ENCODE measurements at regions not wholly inside any gene's neighbourhood (a gene's known extent, or its start where the extent isn't known, plus 50 kb on each side); places are given as distances from the start of the nearest gene placed in this dataset.

DNA sequence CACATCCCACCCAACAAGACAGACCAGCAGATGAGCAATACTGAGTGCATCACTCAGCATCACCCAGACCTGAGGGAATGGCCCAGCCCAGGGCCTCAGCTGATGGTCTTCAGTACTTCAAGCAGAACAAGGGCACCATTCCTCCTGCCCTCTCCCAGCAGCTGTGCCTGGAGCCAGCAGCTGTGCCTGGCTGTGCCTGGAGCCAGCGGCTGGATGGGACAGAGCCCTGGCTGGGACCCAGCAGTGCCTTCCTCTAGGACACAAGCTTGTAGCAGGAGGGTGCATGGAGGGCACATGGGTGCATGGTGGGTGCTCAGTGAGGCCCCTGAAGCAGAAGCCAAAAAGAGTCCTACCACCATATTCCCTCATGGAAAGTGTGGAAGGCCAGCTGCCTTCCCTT lies 583.8 kb downstream of the NPHP4 start:
- Histone ChIP-seq H3K4me2 (ENCODE audit: insufficient read depth, low read length) (no peak overlapping the region), H4K20me1 (ENCODE audit: insufficient read depth, low read length) (no peaks in the 10 kb centered on the region), H3K79me2 (ENCODE audit: insufficient read depth, low read length) (no peaks in the 10 kb centered on the region), H3K9ac (ENCODE audit: low read depth, low read length) (no peak overlapping the region), H2AFZ (ENCODE audit: low read depth, low read length) (no peak overlapping the region), H3K27me3 (ENCODE audit: insufficient read depth, low read length, poor library complexity) (no peaks in the 10 kb centered on the region), H3K27ac (ENCODE audit: low read length) (no peak overlapping the region), H3K36me3 (ENCODE audit: insufficient read depth, low read length) (no peaks in the 10 kb centered on the region), H3K4me1 (ENCODE audit: insufficient read depth, low read length) (no peaks in the 10 kb centered on the region), H3K4me3 (ENCODE audit: low read depth in 1 of 2, low read length in 2 of 2) (no peak overlapping the region), H3K9me3 (ENCODE audit: insufficient read depth, low read length, severe bottlenecking) (no peaks in the 10 kb centered on the region)
- DNase-seq (no peak), ATAC-seq (ENCODE audit: insufficient read depth, low read depth) (no peak)
- TF ChIP-seq, protein P1, sequence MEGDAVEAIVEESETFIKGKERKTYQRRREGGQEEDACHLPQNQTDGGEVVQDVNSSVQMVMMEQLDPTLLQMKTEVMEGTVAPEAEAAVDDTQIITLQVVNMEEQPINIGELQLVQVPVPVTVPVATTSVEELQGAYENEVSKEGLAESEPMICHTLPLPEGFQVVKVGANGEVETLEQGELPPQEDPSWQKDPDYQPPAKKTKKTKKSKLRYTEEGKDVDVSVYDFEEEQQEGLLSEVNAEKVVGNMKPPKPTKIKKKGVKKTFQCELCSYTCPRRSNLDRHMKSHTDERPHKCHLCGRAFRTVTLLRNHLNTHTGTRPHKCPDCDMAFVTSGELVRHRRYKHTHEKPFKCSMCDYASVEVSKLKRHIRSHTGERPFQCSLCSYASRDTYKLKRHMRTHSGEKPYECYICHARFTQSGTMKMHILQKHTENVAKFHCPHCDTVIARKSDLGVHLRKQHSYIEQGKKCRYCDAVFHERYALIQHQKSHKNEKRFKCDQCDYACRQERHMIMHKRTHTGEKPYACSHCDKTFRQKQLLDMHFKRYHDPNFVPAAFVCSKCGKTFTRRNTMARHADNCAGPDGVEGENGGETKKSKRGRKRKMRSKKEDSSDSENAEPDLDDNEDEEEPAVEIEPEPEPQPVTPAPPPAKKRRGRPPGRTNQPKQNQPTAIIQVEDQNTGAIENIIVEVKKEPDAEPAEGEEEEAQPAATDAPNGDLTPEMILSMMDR (IDR thresholded peaks at IDR 0.05; ENCODE audit: borderline replicate concordance, extremely low read depth, low read length, poor library complexity, severe bottlenecking): no peak
- TF ChIP-seq EZH2 (IDR thresholded peaks at IDR 0.05; ENCODE audit: borderline replicate concordance, low read depth, low read length, severe bottlenecking): no peak

DNA sequence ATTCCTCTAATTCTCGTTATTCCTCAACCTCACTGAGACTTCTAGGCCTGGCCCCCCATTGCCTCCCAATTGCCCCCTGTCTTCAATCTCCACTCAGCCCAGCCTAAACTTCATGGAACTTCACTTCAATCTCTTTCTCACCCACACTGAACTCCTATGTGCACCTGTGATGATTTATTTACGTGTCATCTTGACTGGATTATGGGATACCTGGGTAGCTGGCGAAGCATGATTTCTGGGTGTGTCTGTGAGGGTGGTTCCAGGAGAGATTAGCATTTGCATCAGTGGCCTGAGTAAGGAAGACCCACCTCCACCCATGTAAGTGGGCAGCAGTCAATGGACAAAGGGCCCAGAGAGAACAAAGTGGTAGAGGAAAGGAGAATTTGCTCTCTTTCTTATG lies 587.0 kb downstream of the NPHP4 start:
- no peak overlapping the region for H3K4me3 ChIP-seq (ENCODE audit: low read depth in 1 of 2, low read length in 2 of 2)
- H3K27ac ChIP-seq (ENCODE audit: low read length): no peak overlapping the region
- TF ChIP-seq, protein P1 (IDR thresholded peaks at IDR 0.05; ENCODE audit: borderline replicate concordance, extremely low read depth, low read length, poor library complexity, severe bottlenecking): no peak
- no peak for TF ChIP-seq EZH2 (IDR thresholded peaks at IDR 0.05; ENCODE audit: borderline replicate concordance, low read depth, low read length, severe bottlenecking)
- no peaks in the 10 kb centered on the region for H3K27me3 ChIP-seq (ENCODE audit: insufficient read depth, low read length, poor library complexity)
- DNase-seq: no peak
- H3K9ac ChIP-seq (ENCODE audit: low read depth, low read length): no peak overlapping the region
- H3K79me2 ChIP-seq (ENCODE audit: insufficient read depth, low read length): no peaks in the 10 kb centered on the region
- H3K9me3 ChIP-seq (ENCODE audit: insufficient read depth, low read length, severe bottlenecking): no peaks in the 10 kb centered on the region
- no peak for ATAC-seq (ENCODE audit: insufficient read depth, low read depth)
- no peak overlapping the region for H3K4me2 ChIP-seq (ENCODE audit: insufficient read depth, low read length)
- H4K20me1 ChIP-seq (ENCODE audit: insufficient read depth, low read length): no peaks in the 10 kb centered on the region
- H2AFZ ChIP-seq (ENCODE audit: low read depth, low read length): no peak overlapping the region
- H3K4me1 ChIP-seq (ENCODE audit: insufficient read depth, low read length): no peaks in the 10 kb centered on the region
- no peaks in the 10 kb centered on the region for H3K36me3 ChIP-seq (ENCODE audit: insufficient read depth, low read length)

DNA sequence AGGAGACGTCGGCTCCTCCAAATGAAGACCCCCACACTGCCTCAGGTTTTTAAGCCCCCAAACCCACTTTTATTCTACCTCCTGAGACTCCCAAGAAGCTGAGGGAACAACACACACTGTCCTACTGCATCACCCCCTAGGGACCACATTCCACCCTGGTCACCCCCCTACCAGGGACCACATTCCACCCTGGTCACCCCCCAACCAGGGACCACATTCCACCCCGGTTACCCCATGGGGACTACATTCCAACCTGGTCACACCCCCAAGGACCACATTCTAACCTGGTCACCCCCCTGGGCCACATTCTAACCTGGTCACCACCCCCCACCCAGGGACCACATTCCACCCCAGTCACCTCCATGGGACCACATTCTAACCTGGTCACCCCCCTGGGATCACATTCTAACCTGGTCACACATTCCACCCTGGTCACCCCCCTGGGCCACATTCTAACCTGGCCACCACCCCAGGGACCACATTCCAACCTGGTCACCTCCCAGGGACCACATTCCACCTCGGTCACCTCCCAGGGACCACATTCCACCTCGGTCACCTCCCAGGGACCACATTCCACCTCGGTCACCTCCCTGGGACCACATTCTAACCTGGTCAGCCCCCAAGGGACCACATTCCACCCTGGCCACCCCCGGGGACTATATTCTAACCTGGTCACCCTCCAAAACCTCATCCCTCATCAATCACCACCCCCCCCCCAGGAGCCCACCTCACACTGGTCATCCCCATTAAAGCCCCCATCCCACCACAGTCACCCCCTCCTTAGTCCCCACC lies 587.6 kb downstream of the NPHP4 start:
- Histone ChIP-seq H3K36me3 (ENCODE audit: insufficient read depth, low read length) (no peaks in the 10 kb centered on the region), H3K9me3 (ENCODE audit: insufficient read depth, low read length, severe bottlenecking) (no peaks in the 10 kb centered on the region), H3K4me2 (ENCODE audit: insufficient read depth, low read length) (no peak overlapping the region), H3K4me3 (ENCODE audit: low read depth in 1 of 2, low read length in 2 of 2) (no peak overlapping the region), H3K27ac (ENCODE audit: low read length) (no peak overlapping the region), H4K20me1 (ENCODE audit: insufficient read depth, low read length) (no peaks in the 10 kb centered on the region), H3K79me2 (ENCODE audit: insufficient read depth, low read length) (no peaks in the 10 kb centered on the region), H3K4me1 (ENCODE audit: insufficient read depth, low read length) (no peaks in the 10 kb centered on the region), H3K9ac (ENCODE audit: low read depth, low read length) (no peak overlapping the region), H3K27me3 (ENCODE audit: insufficient read depth, low read length, poor library complexity) (no peaks in the 10 kb centered on the region), H2AFZ (ENCODE audit: low read depth, low read length) (no peak overlapping the region)
- DNase-seq (no peak), ATAC-seq (ENCODE audit: insufficient read depth, low read depth) (no peak)
- TF ChIP-seq, protein P1 (IDR thresholded peaks at IDR 0.05; ENCODE audit: borderline replicate concordance, extremely low read depth, low read length, poor library complexity, severe bottlenecking): no peak
- no peak for TF ChIP-seq EZH2 (IDR thresholded peaks at IDR 0.05; ENCODE audit: borderline replicate concordance, low read depth, low read length, severe bottlenecking)
